ENCODE measurements at regions not wholly inside any gene's neighbourhood (a gene's known extent, or its start where the extent isn't known, plus 50 kb on each side); places are given as distances from the start of the nearest gene placed in this dataset.

GRCh38 chr3:127420829-127421228 is 133.0 kb upstream of the PRR20G start:
- no peaks in the 10 kb centered on the region for H3K36me3 ChIP-seq (ENCODE audit: control insufficient read depth, insufficient read depth, low read length)
- ChIA-PET POLR2A (no interaction called here), CTCF (no interaction called here)
- peak in 1 of 2 experiments; percentile 2 for TF ChIP-seq CTCF (IDR thresholded peaks at IDR 0.05; ENCODE audit: insufficient read depth in 1 of 2, low read depth in 1 of 2, low read length in 1 of 2, severe bottlenecking in 1 of 2, unreplicated experiment in 1 of 2)
- intact Hi-C loops (cut with micrococcal nuclease; ENCODE audit: unreplicated experiment) = no loop called here
- DNase-seq = peak in 1 of 2 experiments; percentile 13
- Mint-ChIP-seq H3K4me1 (ENCODE audit: low read depth, unreplicated experiment) (no peaks in the 10 kb centered on the region), H3K36me3 (ENCODE audit: insufficient read depth, unreplicated experiment) (no peaks in the 10 kb centered on the region), H3K27ac (ENCODE audit: unreplicated experiment) (no peak overlapping the region), H3K9me3 (ENCODE audit: unreplicated experiment) (no peaks in the 10 kb centered on the region), H3K27me3 (ENCODE audit: insufficient read depth, unreplicated experiment) (peaks cover 36% of the 10 kb centered on the region), H3K4me3 (ENCODE audit: unreplicated experiment) (no peak overlapping the region)
- no peak overlapping the region for H3K4me3 ChIP-seq (ENCODE audit: low read depth, low read length)
- BruUV-seq (replicated peaks) = no TSS peak
- no peaks in the 10 kb centered on the region for H3K9me3 ChIP-seq
- H3K27me3 ChIP-seq (replicated peaks; ENCODE audit: control insufficient read depth, insufficient read depth, low read length) = no peaks in the 10 kb centered on the region
- H3K4me1 ChIP-seq = no peaks in the 10 kb centered on the region

GRCh38 chr3:127419641-127420553 is 132.1 kb upstream of the PRR20G start:
- CTCF ChIA-PET = no interaction called here
- no peaks in the 10 kb centered on the region for H3K27me3 ChIP-seq (replicated peaks; ENCODE audit: control insufficient read depth, insufficient read depth, low read length)

GRCh38 chr3:127419182-127419581 is 131.3 kb upstream of the PRR20G start:
- H3K27ac Mint-ChIP-seq (ENCODE audit: unreplicated experiment) = no peak overlapping the region
- intact Hi-C loops (cut with micrococcal nuclease; ENCODE audit: unreplicated experiment) = no loop called here
- no peaks in the 10 kb centered on the region for H3K9me3 Mint-ChIP-seq (ENCODE audit: unreplicated experiment)
- no peak for DNase-seq
- H3K27me3 Mint-ChIP-seq (ENCODE audit: insufficient read depth, unreplicated experiment) = peaks cover 39% of the 10 kb centered on the region
- Histone ChIP-seq H3K9me3 (no peaks in the 10 kb centered on the region), H3K27me3 (replicated peaks; ENCODE audit: control insufficient read depth, insufficient read depth, low read length) (no peaks in the 10 kb centered on the region), H3K4me3 (ENCODE audit: low read depth, low read length) (no peak overlapping the region), H3K36me3 (ENCODE audit: control insufficient read depth, insufficient read depth, low read length) (no peaks in the 10 kb centered on the region), H3K4me1 (no peaks in the 10 kb centered on the region)
- no peak overlapping the region for H3K4me3 Mint-ChIP-seq (ENCODE audit: unreplicated experiment)
- BruUV-seq (replicated peaks) = no TSS peak
- POLR2A ChIA-PET = no interaction called here
- no peaks in the 10 kb centered on the region for H3K36me3 Mint-ChIP-seq (ENCODE audit: insufficient read depth, unreplicated experiment)
- no peaks in the 10 kb centered on the region for H3K4me1 Mint-ChIP-seq (ENCODE audit: low read depth, unreplicated experiment)
- CTCF ChIA-PET = no interaction called here
- TF ChIP-seq CTCF (IDR thresholded peaks at IDR 0.05; ENCODE audit: insufficient read depth in 1 of 2, low read depth in 1 of 2, low read length in 1 of 2, severe bottlenecking in 1 of 2, unreplicated experiment in 1 of 2) = no peak

More at GRCh38 chr3:127419641-127420553, 132.1 kb upstream of the PRR20G start:
- Mint-ChIP-seq H3K27me3 (ENCODE audit: insufficient read depth, unreplicated experiment) (peaks cover 40% of the 10 kb centered on the region), H3K4me1 (ENCODE audit: low read depth, unreplicated experiment) (no peaks in the 10 kb centered on the region), H3K9me3 (ENCODE audit: unreplicated experiment) (no peaks in the 10 kb centered on the region), H3K27ac (ENCODE audit: unreplicated experiment) (no peak overlapping the region), H3K4me3 (ENCODE audit: unreplicated experiment) (no peak overlapping the region), H3K36me3 (ENCODE audit: insufficient read depth, unreplicated experiment) (no peaks in the 10 kb centered on the region)
- POLR2A ChIA-PET = no interaction called here
- DNase-seq = no peak
- no peak overlapping the region for H3K4me3 ChIP-seq (ENCODE audit: low read depth, low read length)
- H3K9me3 ChIP-seq = no peaks in the 10 kb centered on the region
- no TSS peak for BruUV-seq (replicated peaks)
- TF ChIP-seq CTCF (IDR thresholded peaks at IDR 0.05; ENCODE audit: insufficient read depth in 1 of 2, low read depth in 1 of 2, low read length in 1 of 2, severe bottlenecking in 1 of 2, unreplicated experiment in 1 of 2) = no peak
- no peaks in the 10 kb centered on the region for H3K4me1 ChIP-seq
- intact Hi-C loops (cut with micrococcal nuclease; ENCODE audit: unreplicated experiment) = no loop called here
- no peaks in the 10 kb centered on the region for H3K36me3 ChIP-seq (ENCODE audit: control insufficient read depth, insufficient read depth, low read length)

Measured in Caco-2 (cell line).